Activated T-cell treated with anti-CD3 and anti-CD28 coated beads, Interleukin-2, amount 50 U/mL, for 24 hours (primary cell): ENCODE measurements at regions not wholly inside any gene's neighbourhood (a gene's known extent, or its start where the extent isn't known, plus 50 kb on each side); places are given as distances from the start of the nearest gene placed in this dataset.

ENCODE experiments used
- DNase-seq: peaks from one replicate; pipeline ENCODE4 v3.0.0-alpha.2; 2020
- H3K27ac Mint-ChIP-seq: 2 replicates; pipeline ENCODE4 v1.8.0; 2020; ENCODE audit warnings: mild to moderate bottlenecking, mixed read lengths
- H3K27me3 Mint-ChIP-seq: 2 replicates; pipeline ENCODE4 v1.8.0; 2020; ENCODE audit warnings: mixed read lengths
- H3K36me3 Mint-ChIP-seq: 2 replicates; pipeline ENCODE4 v1.8.0; 2020; ENCODE audit warnings: low read depth, mixed read lengths
- H3K4me1 Mint-ChIP-seq: 2 replicates; pipeline ENCODE4 v1.8.0; 2020; ENCODE audit warnings: low read depth, mixed read lengths
- H3K4me3 Mint-ChIP-seq: 2 replicates; pipeline ENCODE4 v1.8.0; 2020; ENCODE audit warnings: mild to moderate bottlenecking, moderate library complexity, mixed read lengths
- H3K9me3 Mint-ChIP-seq: 2 replicates; pipeline ENCODE4 v1.8.0; 2020; ENCODE audit warnings: mixed read lengths

DNA sequence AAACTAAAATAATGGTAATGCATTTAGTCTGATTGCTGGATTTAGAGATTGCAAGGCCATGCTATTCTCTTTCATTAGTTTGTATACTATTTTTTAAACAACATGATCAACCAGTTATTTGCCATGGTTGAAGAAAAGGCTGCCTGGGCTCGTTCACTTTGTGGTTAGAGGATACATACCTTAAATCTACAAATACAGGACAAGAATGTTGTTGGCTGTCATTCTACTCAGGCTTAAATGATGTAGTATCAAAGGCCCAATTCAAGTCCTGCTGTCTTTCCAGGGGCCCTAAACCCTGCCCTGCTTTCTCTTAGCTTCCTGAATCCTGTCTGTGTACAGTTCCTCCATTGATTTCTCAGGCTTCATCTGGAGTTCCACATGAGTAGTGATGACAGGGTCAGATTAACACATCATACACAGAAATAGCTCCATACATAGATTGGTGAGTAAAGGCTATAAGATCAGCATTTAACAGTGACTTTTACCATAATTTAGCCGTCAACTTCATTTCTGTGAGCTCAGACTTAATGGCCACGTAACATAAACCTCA is 114.9 kb upstream of the GPRIN3 start:
- Mint-ChIP-seq H3K4me1 (peaks cover 6% of the 10 kb centered on the region), H3K4me3 (no peak overlapping the region), H3K9me3 (no peaks in the 10 kb centered on the region), H3K27me3 (no peaks in the 10 kb centered on the region), H3K36me3 (no peaks in the 10 kb centered on the region), H3K27ac (no peak overlapping the region)
- DNase-seq, result no peak

DNA sequence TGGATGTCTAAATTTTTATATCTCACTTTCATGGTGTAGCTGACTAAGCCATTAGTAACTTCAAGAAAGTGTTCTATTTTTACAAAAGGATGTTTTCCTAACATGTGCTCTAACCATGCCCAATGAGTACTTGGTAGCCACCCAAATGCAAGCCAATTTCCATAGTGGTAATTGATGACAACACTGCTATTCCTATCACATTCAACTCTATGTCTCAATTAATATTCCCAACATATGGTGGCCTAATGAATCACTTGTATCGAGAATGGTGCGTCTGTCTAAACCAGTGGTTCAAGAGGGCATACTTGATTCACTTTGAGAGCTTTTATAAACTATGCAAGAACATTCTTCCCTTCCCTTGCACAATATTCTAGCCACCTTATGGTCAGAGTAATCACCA is 112.9 kb upstream of the GPRIN3 start:
- Mint-ChIP-seq H3K27ac (no peak overlapping the region), H3K9me3 (no peaks in the 10 kb centered on the region), H3K27me3 (no peaks in the 10 kb centered on the region), H3K4me1 (peaks cover 6% of the 10 kb centered on the region), H3K36me3 (no peaks in the 10 kb centered on the region), H3K4me3 (no peak overlapping the region)
- DNase-seq, result no peak

- no peak overlapping the region for H3K27ac Mint-ChIP-seq
- H3K9me3 Mint-ChIP-seq, result no peaks in the 10 kb centered on the region
- DNase-seq, result no peak
- H3K36me3 Mint-ChIP-seq, result no peaks in the 10 kb centered on the region
- peaks cover 6% of the 10 kb centered on the region for H3K4me1 Mint-ChIP-seq
- no peak overlapping the region for H3K4me3 Mint-ChIP-seq
- H3K27me3 Mint-ChIP-seq, result no peaks in the 10 kb centered on the region
Observed at GRCh38 chr4:89419111-89419695, 111.6 kb upstream of the GPRIN3 start.

GRCh38 chr4:89416960-89417359 is 109.4 kb upstream of the GPRIN3 start:
- H3K27ac Mint-ChIP-seq, result no peak overlapping the region
- no peaks in the 10 kb centered on the region for H3K27me3 Mint-ChIP-seq
- DNase-seq, result no peak
- H3K4me3 Mint-ChIP-seq, result no peak overlapping the region
- peaks cover 6% of the 10 kb centered on the region for H3K4me1 Mint-ChIP-seq
- no peaks in the 10 kb centered on the region for H3K9me3 Mint-ChIP-seq
- no peaks in the 10 kb centered on the region for H3K36me3 Mint-ChIP-seq

- H3K36me3 Mint-ChIP-seq, result no peaks in the 10 kb centered on the region
- DNase-seq, result no peak
- H3K9me3 Mint-ChIP-seq, result no peaks in the 10 kb centered on the region
- H3K4me1 Mint-ChIP-seq, result no peaks in the 10 kb centered on the region
- no peak overlapping the region for H3K4me3 Mint-ChIP-seq
- no peaks in the 10 kb centered on the region for H3K27me3 Mint-ChIP-seq
- no peak overlapping the region for H3K27ac Mint-ChIP-seq
Observed at GRCh38 chr4:89413518-89413917, 105.9 kb upstream of the GPRIN3 start.

DNA sequence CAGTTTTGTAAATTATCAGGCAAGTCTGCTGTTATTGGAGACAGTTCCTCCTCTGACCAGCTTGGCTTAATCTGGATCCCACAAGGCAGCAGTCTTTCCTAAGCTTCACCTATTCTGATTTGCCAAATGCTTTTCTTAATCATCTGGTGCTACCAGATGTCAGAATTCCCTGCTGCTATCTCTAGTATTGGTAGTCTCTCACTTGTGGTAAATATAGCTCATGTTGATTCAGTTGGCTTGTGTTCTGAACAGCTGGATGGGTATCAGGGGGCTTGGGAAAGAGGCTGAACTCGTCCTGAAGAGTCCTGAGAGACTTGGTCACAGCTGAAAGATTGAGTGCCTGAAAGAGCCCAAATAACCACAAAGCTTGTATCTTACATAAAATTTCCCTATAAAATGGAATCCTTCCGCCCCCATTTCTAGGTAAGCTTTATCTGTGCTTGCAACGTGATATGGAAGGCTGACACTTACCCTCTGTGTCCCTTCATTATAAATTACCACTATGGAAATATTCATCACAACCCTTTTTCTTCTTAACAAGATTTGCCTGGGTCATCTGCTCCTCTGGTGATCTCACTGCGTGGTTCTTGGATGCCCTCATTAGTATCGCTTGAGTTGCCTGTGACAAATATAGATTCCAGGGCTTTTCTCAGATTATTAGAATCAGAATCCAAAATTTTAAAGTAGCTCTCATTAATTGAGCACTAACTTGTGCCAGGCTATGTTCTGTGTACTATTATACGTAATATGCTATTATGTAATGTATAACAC is 104.1 kb upstream of the GPRIN3 start:
- Mint-ChIP-seq H3K4me3 (no peak overlapping the region), H3K36me3 (no peaks in the 10 kb centered on the region), H3K27ac (no peak overlapping the region), H3K9me3 (no peaks in the 10 kb centered on the region), H3K27me3 (no peaks in the 10 kb centered on the region), H3K4me1 (no peaks in the 10 kb centered on the region)
- DNase-seq, result no peak

DNA sequence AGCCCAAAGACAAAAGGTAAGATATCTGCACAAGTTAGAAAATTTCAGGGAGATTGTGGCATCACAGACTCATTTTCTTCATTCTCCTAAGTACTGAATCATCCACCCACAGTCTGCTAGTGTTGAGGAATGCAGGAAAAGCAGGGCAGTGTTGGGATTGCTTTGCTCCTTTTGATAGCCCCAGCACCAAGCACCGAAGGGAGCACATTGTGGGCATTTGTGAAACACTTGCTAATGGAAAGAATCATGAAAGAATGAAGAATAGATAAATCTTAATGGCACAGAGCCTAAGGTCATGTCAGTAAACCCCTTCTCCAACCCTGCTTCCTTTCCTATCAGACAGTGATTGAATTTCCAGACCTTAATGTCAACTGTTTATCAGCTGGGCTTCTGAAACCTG is 103.1 kb upstream of the GPRIN3 start:
- H3K27me3 Mint-ChIP-seq, result no peaks in the 10 kb centered on the region
- no peaks in the 10 kb centered on the region for H3K9me3 Mint-ChIP-seq
- no peaks in the 10 kb centered on the region for H3K36me3 Mint-ChIP-seq
- H3K4me1 Mint-ChIP-seq, result no peaks in the 10 kb centered on the region
- DNase-seq, result no peak
- no peak overlapping the region for H3K4me3 Mint-ChIP-seq
- H3K27ac Mint-ChIP-seq, result no peak overlapping the region

DNA sequence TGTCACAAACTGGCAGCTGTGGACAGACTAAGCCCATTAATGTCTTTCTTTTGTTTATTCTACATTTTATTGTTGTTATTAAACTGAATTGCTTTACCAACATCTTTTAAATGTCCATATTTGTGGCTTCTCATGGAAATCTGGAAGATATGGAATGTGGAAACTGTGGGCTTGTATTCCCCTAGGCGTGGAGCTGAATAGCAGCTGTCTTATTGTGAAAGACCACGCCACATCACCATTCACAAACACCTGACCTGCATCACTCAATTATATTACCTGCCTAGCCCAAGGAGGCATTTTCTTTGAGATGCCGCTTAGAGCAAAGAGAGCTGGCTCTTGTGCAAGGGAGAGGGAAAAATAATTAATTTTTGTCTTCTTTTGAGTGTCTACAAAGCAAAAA is 96.9 kb upstream of the GPRIN3 start:
- H3K9me3 Mint-ChIP-seq, result no peaks in the 10 kb centered on the region

GRCh38 chr4:89403826-89404225 is 96.2 kb upstream of the GPRIN3 start:
- no peak for DNase-seq
- Mint-ChIP-seq H3K27me3 (no peaks in the 10 kb centered on the region), H3K36me3 (no peaks in the 10 kb centered on the region), H3K27ac (no peak overlapping the region), H3K9me3 (no peaks in the 10 kb centered on the region), H3K4me3 (no peak overlapping the region), H3K4me1 (no peaks in the 10 kb centered on the region)

More for the DNA sequence above, 96.9 kb upstream of the GPRIN3 start:
- Mint-ChIP-seq H3K36me3 (no peaks in the 10 kb centered on the region), H3K4me1 (no peaks in the 10 kb centered on the region), H3K4me3 (no peak overlapping the region), H3K27ac (no peak overlapping the region), H3K27me3 (no peaks in the 10 kb centered on the region)
- DNase-seq, result no peak

DNA sequence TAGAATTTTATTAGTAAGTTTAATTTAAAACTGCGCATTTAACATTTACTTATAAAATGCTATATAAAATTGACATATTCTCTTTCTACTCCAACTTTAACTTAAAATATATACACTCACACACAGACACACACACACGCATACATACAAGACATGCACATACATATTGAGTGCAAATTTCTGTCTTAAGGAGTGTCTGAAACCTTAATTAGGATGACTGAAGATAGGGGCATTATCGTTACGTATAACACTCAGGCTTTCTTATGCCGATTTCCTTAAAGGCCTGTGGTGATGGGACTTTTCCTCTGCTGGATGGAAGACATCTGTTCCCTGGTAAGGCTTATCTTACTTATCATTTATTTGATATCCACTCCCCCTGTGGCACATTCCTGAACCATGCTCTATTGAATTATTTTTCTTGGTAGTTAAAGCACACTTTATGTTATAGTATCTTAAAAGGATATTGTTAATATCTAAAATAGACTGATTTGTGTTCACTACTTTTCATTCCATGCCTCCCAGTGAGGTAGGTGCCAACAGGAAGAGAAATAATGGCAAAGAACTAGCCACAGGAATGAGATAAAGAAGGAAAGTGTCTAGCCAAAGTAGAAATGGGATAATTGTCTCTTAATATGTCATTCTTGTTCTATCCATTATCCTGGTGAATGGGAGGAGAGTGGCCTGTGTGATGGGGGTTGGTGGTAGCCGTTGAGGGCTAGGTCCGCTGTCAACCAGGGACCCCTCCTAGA is 92.9 kb upstream of the GPRIN3 start:
- H3K36me3 Mint-ChIP-seq, result no peaks in the 10 kb centered on the region
- no peak for DNase-seq
- no peaks in the 10 kb centered on the region for H3K9me3 Mint-ChIP-seq
- no peaks in the 10 kb centered on the region for H3K27me3 Mint-ChIP-seq
- H3K4me3 Mint-ChIP-seq, result no peak overlapping the region
- no peak overlapping the region for H3K27ac Mint-ChIP-seq
- H3K4me1 Mint-ChIP-seq, result no peaks in the 10 kb centered on the region

- no peaks in the 10 kb centered on the region for H3K9me3 Mint-ChIP-seq
- no peak for DNase-seq
- no peaks in the 10 kb centered on the region for H3K4me1 Mint-ChIP-seq
- no peaks in the 10 kb centered on the region for H3K27me3 Mint-ChIP-seq
- no peaks in the 10 kb centered on the region for H3K36me3 Mint-ChIP-seq
- no peak overlapping the region for H3K27ac Mint-ChIP-seq
- no peak overlapping the region for H3K4me3 Mint-ChIP-seq
Observed at GRCh38 chr4:89398644-89399043, 91.0 kb upstream of the GPRIN3 start.

DNA sequence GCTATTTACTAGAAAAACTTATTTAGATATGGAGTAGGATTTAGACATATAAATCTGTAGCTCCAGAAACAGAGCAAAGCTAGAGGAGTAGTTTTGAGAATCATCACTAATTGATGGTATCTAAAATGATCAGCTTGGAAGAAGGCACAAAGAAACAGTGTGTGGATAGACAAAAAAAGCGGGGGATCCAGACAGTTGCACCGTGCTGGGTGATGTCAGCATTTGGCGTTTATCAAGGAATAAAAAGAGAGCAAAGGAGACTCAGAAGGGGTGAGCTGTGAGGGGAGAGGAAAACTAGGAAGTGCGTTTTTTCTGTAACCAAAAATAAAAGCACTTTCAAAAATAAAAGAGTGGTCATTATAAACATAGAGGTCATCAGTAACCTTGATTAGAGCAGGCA is 90.5 kb upstream of the GPRIN3 start:
- H3K4me1 Mint-ChIP-seq, result no peaks in the 10 kb centered on the region
- no peaks in the 10 kb centered on the region for H3K9me3 Mint-ChIP-seq
- no peak for DNase-seq
- H3K36me3 Mint-ChIP-seq, result no peaks in the 10 kb centered on the region
- no peaks in the 10 kb centered on the region for H3K27me3 Mint-ChIP-seq
- H3K27ac Mint-ChIP-seq, result no peak overlapping the region
- H3K4me3 Mint-ChIP-seq, result no peak overlapping the region

GRCh38 chr4:89397441-89397840 is 89.8 kb upstream of the GPRIN3 start:
- H3K9me3 Mint-ChIP-seq, result no peaks in the 10 kb centered on the region
- H3K4me3 Mint-ChIP-seq, result no peak overlapping the region
- no peak for DNase-seq
- no peak overlapping the region for H3K27ac Mint-ChIP-seq
- no peaks in the 10 kb centered on the region for H3K36me3 Mint-ChIP-seq
- H3K4me1 Mint-ChIP-seq, result no peaks in the 10 kb centered on the region
- H3K27me3 Mint-ChIP-seq, result no peaks in the 10 kb centered on the region

GRCh38 chr4:89382439-89382838 is 74.8 kb upstream of the GPRIN3 start:
- no peak overlapping the region for H3K27ac Mint-ChIP-seq
- H3K4me3 Mint-ChIP-seq, result no peak overlapping the region
- H3K36me3 Mint-ChIP-seq, result no peaks in the 10 kb centered on the region
- H3K4me1 Mint-ChIP-seq, result no peaks in the 10 kb centered on the region
- no peak for DNase-seq
- no peaks in the 10 kb centered on the region for H3K27me3 Mint-ChIP-seq
- peaks cover 2% of the 10 kb centered on the region for H3K9me3 Mint-ChIP-seq

- H3K4me1 Mint-ChIP-seq, result no peaks in the 10 kb centered on the region
- DNase-seq, result no peak
- H3K27me3 Mint-ChIP-seq, result no peaks in the 10 kb centered on the region
- H3K4me3 Mint-ChIP-seq, result no peak overlapping the region
- H3K9me3 Mint-ChIP-seq, result peaks cover 2% of the 10 kb centered on the region
- no peaks in the 10 kb centered on the region for H3K36me3 Mint-ChIP-seq
- H3K27ac Mint-ChIP-seq, result no peak overlapping the region
Observed at GRCh38 chr4:89380980-89381379, 73.4 kb upstream of the GPRIN3 start.
